KMS-11 (cell line): ENCODE measurements at regions not wholly inside any gene's neighbourhood (a gene's known extent, or its start where the extent isn't known, plus 50 kb on each side); places are given as distances from the start of the nearest gene placed in this dataset.

Experiments used
- H2AFZ ChIP-seq: fragments of 200-600 bp; sonication (generic); 2 replicates; pipeline ENCODE4 v1.6.1; 2016; ENCODE audit warnings: antibody characterized with exemption, mixed run types, low read depth
- H3K27ac ChIP-seq: fragments of 200-600 bp; sonication (generic); 2 replicates; pipeline ENCODE4 v1.6.1; 2016; ENCODE audit warnings: mild to moderate bottlenecking, mixed run types
- H3K27me3 ChIP-seq: fragments of 200-600 bp; sonication (generic); 2 replicates; pipeline ENCODE4 v1.6.1; 2017; ENCODE audit warnings: mild to moderate bottlenecking, low read depth, mixed run types, moderate library complexity; ENCODE audit not compliant: insufficient read depth
- H3K36me3 ChIP-seq: fragments of 200-600 bp; sonication (generic); 2 replicates; pipeline ENCODE4 v1.6.1; 2017; ENCODE audit warnings: mild to moderate bottlenecking, mixed run types; ENCODE audit not compliant: insufficient read depth
- H3K4me1 ChIP-seq: fragments of 200-600 bp; sonication (generic); 2 replicates; pipeline ENCODE4 v1.6.1; 2016; ENCODE audit warnings: mild to moderate bottlenecking, low read depth, mixed run types; ENCODE audit not compliant: poor library complexity, severe bottlenecking
- H3K4me2 ChIP-seq: fragments of 200-600 bp; sonication (generic); 2 replicates; pipeline ENCODE4 v1.7.0; 2016; ENCODE audit warnings: mild to moderate bottlenecking, mixed run types
- H3K4me3 ChIP-seq: fragments of 200-600 bp; sonication (generic); IDR thresholded peaks from 2 replicates; pipeline ENCODE4 v1.6.1; 2017; ENCODE audit warnings: low read depth, low read length, mixed read lengths; ENCODE audit not compliant: insufficient read depth
- H3K79me2 ChIP-seq: fragments of 200-600 bp; sonication (generic); 2 replicates; pipeline ENCODE4 v1.6.1; 2016; ENCODE audit warnings: low read depth, mixed run types; ENCODE audit not compliant: insufficient read depth
- H3K9ac ChIP-seq: fragments of 200-600 bp; sonication (generic); 2 replicates; pipeline ENCODE4 v1.6.1; 2016; ENCODE audit warnings: mild to moderate bottlenecking, mixed run types
- H4K20me1 ChIP-seq: fragments of 200-600 bp; sonication (generic); 2 replicates; pipeline ENCODE4 v1.6.1; 2016; ENCODE audit warnings: mild to moderate bottlenecking, mixed run types; ENCODE audit not compliant: insufficient read depth
- CTCF ChIP-seq: fragments of 200-600 bp; sonication (generic); conservative IDR thresholded peaks from 2 replicates; pipeline ENCODE4 v1.6.1; 2017; ENCODE audit warnings: low read depth, mild to moderate bottlenecking, antibody characterized with exemption, low read length, moderate library complexity, mixed read lengths

- Histone ChIP-seq H3K4me1 (no peaks in the 10 kb centered on the region), H4K20me1 (no peaks in the 10 kb centered on the region), H2AFZ (no peak overlapping the region), H3K27me3 (no peaks in the 10 kb centered on the region), H3K4me3 (no peak overlapping the region), H3K36me3 (no peaks in the 10 kb centered on the region), H3K9ac (no peak overlapping the region), H3K27ac (no peak overlapping the region), H3K4me2 (no peak overlapping the region), H3K79me2 (no peaks in the 10 kb centered on the region)
- no peak for TF ChIP-seq CTCF
Measured at GRCh38 chr11:97641988-97642387, 1252.2 kb downstream of the JRKL start.

- Histone ChIP-seq H3K9ac (no peak overlapping the region), H3K4me3 (no peak overlapping the region), H3K27me3 (no peaks in the 10 kb centered on the region), H3K36me3 (no peaks in the 10 kb centered on the region), H4K20me1 (no peaks in the 10 kb centered on the region), H3K4me1 (no peaks in the 10 kb centered on the region), H3K79me2 (no peaks in the 10 kb centered on the region), H2AFZ (no peak overlapping the region), H3K27ac (no peak overlapping the region), H3K4me2 (no peak overlapping the region)
- no peak for TF ChIP-seq CTCF
Measured at GRCh38 chr11:97645736-97646135, 1255.9 kb downstream of the JRKL start.

GRCh38 chr11:97656356-97656755, 1266.5 kb downstream of the JRKL start:
- H3K36me3 ChIP-seq = no peaks in the 10 kb centered on the region
- H3K27ac ChIP-seq = no peak overlapping the region
- no peak overlapping the region for H2AFZ ChIP-seq
- H3K9ac ChIP-seq = no peak overlapping the region
- H3K79me2 ChIP-seq = no peaks in the 10 kb centered on the region
- H4K20me1 ChIP-seq = no peaks in the 10 kb centered on the region
- H3K4me3 ChIP-seq = no peak overlapping the region
- no peaks in the 10 kb centered on the region for H3K4me1 ChIP-seq
- no peak for TF ChIP-seq CTCF
- no peaks in the 10 kb centered on the region for H3K27me3 ChIP-seq
- no peak overlapping the region for H3K4me2 ChIP-seq

GRCh38 chr11:97657852-97658251, 1268.0 kb downstream of the JRKL start:
- no peaks in the 10 kb centered on the region for H3K4me1 ChIP-seq
- H4K20me1 ChIP-seq = no peaks in the 10 kb centered on the region
- no peaks in the 10 kb centered on the region for H3K36me3 ChIP-seq
- no peak overlapping the region for H2AFZ ChIP-seq
- H3K4me2 ChIP-seq = no peak overlapping the region
- H3K27ac ChIP-seq = no peak overlapping the region
- no peak for TF ChIP-seq CTCF
- H3K4me3 ChIP-seq = no peak overlapping the region
- no peaks in the 10 kb centered on the region for H3K27me3 ChIP-seq
- no peak overlapping the region for H3K9ac ChIP-seq
- H3K79me2 ChIP-seq = no peaks in the 10 kb centered on the region

GRCh38 chr11:97667057-97667456, 1277.2 kb downstream of the JRKL start:
- H2AFZ ChIP-seq = no peak overlapping the region
- TF ChIP-seq CTCF = no peak
- no peak overlapping the region for H3K4me3 ChIP-seq
- H3K4me1 ChIP-seq = no peaks in the 10 kb centered on the region
- no peaks in the 10 kb centered on the region for H3K27me3 ChIP-seq
- no peaks in the 10 kb centered on the region for H3K36me3 ChIP-seq
- H3K4me2 ChIP-seq = no peak overlapping the region
- H4K20me1 ChIP-seq = no peaks in the 10 kb centered on the region
- no peaks in the 10 kb centered on the region for H3K79me2 ChIP-seq
- H3K9ac ChIP-seq = no peak overlapping the region
- no peak overlapping the region for H3K27ac ChIP-seq
